Adrenal gland (tissue), 5 donors: ENCODE measurements at regions not wholly inside any gene's neighbourhood (a gene's known extent, or its start where the extent isn't known, plus 50 kb on each side); places are given as distances from the start of the nearest gene placed in this dataset.

Source experiments
- CTCF ChIP-seq, 6 experiments: fragments of 450-650 bp in 4 of 6; fragments of 200-600 bp in 2 of 6; sonication (generic) in 1 of 6; IDR thresholded peaks; 1 replicate in 5 of 6; 2 replicates in 1 of 6; pipeline versions ENCODE4 v1.5.1 to v1.8.0; 2016 to 2021; ENCODE audit warnings: antibody characterized with exemption in 6 of 6, mild to moderate bottlenecking in 2 of 6, moderate library complexity in 1 of 6
- POLR2A ChIP-seq, 2 donors: fragments of 450-650 bp; IDR thresholded peaks; one replicate each; pipeline ENCODE4 v1.6.1; 2017; ENCODE audit warnings: antibody characterized with exemption in 2 of 2, mild to moderate bottlenecking in 2 of 2, moderate library complexity in 1 of 2
- donor health status: DM: no; HTN: no; CAD: no.

GRCh38 chr1:8249838-8250237, 68.1 kb upstream of the SLC45A1 start:
- TF ChIP-seq POLR2A (IDR thresholded peaks at IDR 0.05) (no peak), CTCF (IDR thresholded peaks at IDR 0.05) (no peak)
